GM12878 (cell line): ENCODE measurements at regions not wholly inside any gene's neighbourhood (a gene's known extent, or its start where the extent isn't known, plus 50 kb on each side); places are given as distances from the start of the nearest gene placed in this dataset.
"Not testable (repeated sequence)": the region's sequence is repeated elsewhere in the genome, so short reads cannot be mapped to it uniquely, and the experiment has no call there.

Experiments
- ATAC-seq: fragments of 200-7000 bp; cut with Tn5 transposase; 3 replicates; pipeline ENCODE4 v1.9.1; 2020; ENCODE audit warnings: mild to moderate bottlenecking, moderate library complexity
- BruUV-seq: library from RNA; stranded (reverse); fragments of 400-500 nt; replicated peaks from 2 replicates; lab custom pipeline; 2021; lab: Mats Ljungman, UMichigan
- CTCF ChIA-PET: fragments of 300-600 bp; sonication (Branson Sonifier 250); formaldehyde crosslinking; extraction: SDS; loops from one replicate; lab custom pipeline; 2021; ENCODE audit warnings: inconsistent platforms; lab: Yijun Ruan, JAX
- POLR2A ChIA-PET: fragments of 350-600 bp; formaldehyde crosslinking; extraction: SDS; loops from one replicate; lab custom pipeline; 2021; ENCODE audit warnings: inconsistent platforms; lab: Charles Lee
- RAD21 ChIA-PET: fragments of 300-600 bp; sonication (Branson Sonifier 250); formaldehyde crosslinking; loops from one replicate; lab custom pipeline; 2023; ENCODE audit warnings: antibody characterized with exemption; ENCODE audit not compliant: unreplicated experiment; lab: Charles Lee
- SMC1A ChIA-PET: fragments of 300-600 bp; sonication (Branson Sonifier 250); formaldehyde crosslinking; loops from one replicate; lab custom pipeline; 2023; ENCODE audit not compliant: unreplicated experiment, uncharacterized antibody; lab: Charles Lee
- DNase-seq: peaks from one replicate; pipeline ENCODE4 v3.0.0-alpha.2; 2011; ENCODE audit warnings: low read depth, low spot score
- FAIRE-seq: peaks from 3 replicates; lab custom pipeline; 2011; peaks lifted over from hg19 to GRCh38; lab: Jason Lieb, UNC
- H2AFZ ChIP-seq: 2 replicates; pipeline ENCODE4 v1.6.0; 2011; ENCODE audit warnings: low read depth, low read length, control low read depth; ENCODE audit not compliant: control insufficient read depth
- H3K27ac ChIP-seq: 2 replicates; pipeline ENCODE4 v1.5.1; 2011; ENCODE audit warnings: control low read depth; ENCODE audit not compliant: control insufficient read depth, insufficient read depth
- H3K27me3 ChIP-seq, 2 experiments: replicated peaks in 1 of 2; 2 replicates each; pipeline versions ENCODE4 v1.6.0 to v1.6.1; 2011; ENCODE audit warnings: low read length in 1 of 2; ENCODE audit not compliant: control insufficient read depth in 2 of 2, insufficient read depth in 2 of 2
- H3K36me3 ChIP-seq, 2 experiments: 2 replicates each; pipeline ENCODE4 v1.5.1; 2011; ENCODE audit warnings: low read length in 1 of 2; ENCODE audit not compliant: control insufficient read depth in 2 of 2, insufficient read depth in 2 of 2
- H3K4me1 ChIP-seq: 2 replicates; pipeline ENCODE4 v1.6.1; 2011; ENCODE audit warnings: mild to moderate bottlenecking, low read length, moderate library complexity, mixed read lengths; ENCODE audit not compliant: control insufficient read depth, insufficient read depth
- H3K4me2 ChIP-seq: 2 replicates; pipeline ENCODE4 v1.6.0; 2011; ENCODE audit warnings: control low read depth; ENCODE audit not compliant: control insufficient read depth, insufficient read depth
- H3K4me3 ChIP-seq: fragments of 200-600 bp; sonication (generic); 2 replicates; pipeline ENCODE4 v1.5.1; 2016
- H3K79me2 ChIP-seq: 2 replicates; pipeline ENCODE4 v1.6.0; 2011; ENCODE audit warnings: low read length; ENCODE audit not compliant: control insufficient read depth, insufficient read depth
- H3K9ac ChIP-seq: 2 replicates; pipeline ENCODE4 v1.8.0; 2011; ENCODE audit warnings: low read length, control low read depth, mixed read lengths; ENCODE audit not compliant: control insufficient read depth, insufficient read depth
- H3K9me3 ChIP-seq: replicated peaks from 3 replicates; pipeline ENCODE4 v1.5.1; 2011; ENCODE audit warnings: mild to moderate bottlenecking, low read length; ENCODE audit not compliant: control insufficient read depth, insufficient read depth
- H4K20me1 ChIP-seq: 2 replicates; pipeline ENCODE4 v1.6.0; 2011; ENCODE audit not compliant: control insufficient read depth, insufficient read depth
- ATF2 ChIP-seq: IDR thresholded peaks from 2 replicates; pipeline ENCODE4 v1.6.1; 2012; ENCODE audit warnings: low read length, inconsistent platforms
- DPF2 ChIP-seq: fragments of 450-650 bp; IDR thresholded peaks from 2 replicates; pipeline ENCODE4 v1.6.1; 2017; ENCODE audit warnings: mild to moderate bottlenecking
- IRF3 ChIP-seq: fragments of 450-650 bp; IDR thresholded peaks from 2 replicates; pipeline ENCODE4 v1.6.1; 2014; ENCODE audit warnings: mild to moderate bottlenecking
- NFXL1 ChIP-seq: fragments of 450-650 bp; IDR thresholded peaks from 2 replicates; pipeline ENCODE4 v1.6.1; 2017; ENCODE audit warnings: antibody characterized with exemption, mild to moderate bottlenecking, borderline replicate concordance
- PAX5 ChIP-seq: IDR thresholded peaks from 2 replicates; pipeline ENCODE4 v1.6.1; 2011; ENCODE audit warnings: low read depth, low read length, borderline replicate concordance
- POLR2AphosphoS2 ChIP-seq: IDR thresholded peaks from 2 replicates; pipeline ENCODE4 v1.6.1; 2011; ENCODE audit warnings: low read depth, mild to moderate bottlenecking, low read length, improper control_type of control experiment, moderate library complexity
- RFX5 ChIP-seq: IDR thresholded peaks from 2 replicates; pipeline ENCODE4 v1.6.1; 2011; ENCODE audit warnings: low read depth, low read length, improper control_type of control experiment
- SUZ12 ChIP-seq: fragments of 200-600 bp; sonication (generic); IDR thresholded peaks from one replicate; pipeline ENCODE4 v1.6.1; 2018; ENCODE audit warnings: antibody characterized with exemption, mild to moderate bottlenecking; ENCODE audit not compliant: unreplicated experiment
- TCF12 ChIP-seq: IDR thresholded peaks from 2 replicates; pipeline ENCODE4 v1.6.1; 2011; ENCODE audit warnings: low read depth, mild to moderate bottlenecking, low read length
- USF2 ChIP-seq: IDR thresholded peaks from 2 replicates; pipeline ENCODE4 v1.6.1; 2011; ENCODE audit warnings: low read depth, low read length, improper control_type of control experiment, borderline replicate concordance
- WGBS: methylation state at CpG from one replicate; pipeline ENCODE4 v1.1.6; 2016; ENCODE audit warnings: low lambda C conversion rate; ENCODE audit not compliant: insufficient replicate concordance, insufficient coverage; ENCODE audit errors: missing lambda C conversion rate; 5-methylcytosine and 5-hydroxymethylcytosine counted together
- in situ Hi-C: fragments of 300-500 bp; cut with MboI; formaldehyde crosslinking; loops from 9 replicates; pipeline ENCODE4 v1.14.3; 2018; ENCODE audit warnings: mixed read lengths
- intact Hi-C: fragments of 100-400 bp; cut with micrococcal nuclease; formaldehyde crosslinking; loops from one replicate; pipeline ENCODE4 v1.14.2; 2022; ENCODE audit not compliant: unreplicated experiment

GRCh38 chr6:149145800-149146199 lies 171.7 kb upstream of the TAB2 start:
- BruUV-seq, H3K27ac ChIP-seq, ATAC-seq, H3K4me3 ChIP-seq, FAIRE-seq, H3K9me3 ChIP-seq, in situ Hi-C loops, H3K27me3 ChIP-seq, H3K79me2 ChIP-seq, H3K9ac ChIP-seq, H3K36me3 ChIP-seq, H2AFZ ChIP-seq, H4K20me1 ChIP-seq, H3K4me2 ChIP-seq, DNase-seq: not testable (repeated sequence)
- ChIA-PET RAD21 (interaction anchor here (0.9 kb wide), 1 partner anchor 35 kb away, joined by 3 read pairs; no protein-coding TSS in a partner anchor), POLR2A (interaction anchor here (1.2 kb wide), 1 partner anchor 17 kb away, joined by 3 read pairs; no protein-coding TSS in a partner anchor), CTCF (interaction anchor here (0.6 kb wide), 1 partner anchor 400 kb away, joined by 3 read pairs; no protein-coding TSS in a partner anchor), SMC1A (interaction anchor here (0.7 to 1.4 kb wide), 4 partner anchors 22 to 100 kb away, joined by 3 read pairs; no protein-coding TSS in a partner anchor)
- H3K4me1 ChIP-seq, result peaks cover 12% of the 10 kb centered on the region
- intact Hi-C loops, result loop anchor here (5.0 kb wide), 1 partner anchor 67 kb away; no protein-coding TSS in a partner anchor

GRCh38 chr6:149147195-149147594 lies 170.3 kb upstream of the TAB2 start:
- ATAC-seq (no peak), DNase-seq (no peak), FAIRE-seq (no peak)
- BruUV-seq, result no TSS peak
- 29% methylated on average over 3 of the region's 3 CpGs for WGBS
- Histone ChIP-seq H3K36me3 (no peaks in the 10 kb centered on the region), H3K9me3 (peaks cover 3% of the 10 kb centered on the region; the same call in 2 of the 3 replicates), H4K20me1 (no peaks in the 10 kb centered on the region)
- in situ Hi-C loops, result no loop called here
- TF ChIP-seq SUZ12 (no peak), NFXL1 (no peak), RFX5 (no peak), PAX5 (no peak), ATF2 (no peak), IRF3 (no peak), TCF12 (no peak), POLR2AphosphoS2 (no peak), USF2 (no peak), DPF2 (no peak)
- TF ChIP-seq, all 136 proteins: peak for 0
- POLR2A ChIA-PET, result no interaction called here
- no peak overlapping the region for H2AFZ ChIP-seq
- peaks cover 4% of the 10 kb centered on the region for H3K4me1 ChIP-seq
- intact Hi-C loops, result loop anchor here (5.0 kb wide), 1 partner anchor 65 kb away; no protein-coding TSS in a partner anchor
- H3K27ac ChIP-seq, result no peak overlapping the region
- no peaks in the 10 kb centered on the region for H3K27me3 ChIP-seq
- H3K4me2 ChIP-seq, result no peak overlapping the region
- H3K9ac ChIP-seq, result no peak overlapping the region
- RAD21 ChIA-PET, result interaction anchor here (1.0 to 1.1 kb wide), 2 partner anchors 34 to 51 kb away, joined by 3 read pairs; no protein-coding TSS in a partner anchor
- no peaks in the 10 kb centered on the region for H3K79me2 ChIP-seq
- no peak overlapping the region for H3K4me3 ChIP-seq
- CTCF ChIA-PET, result interaction anchor here (1.0 kb wide), 1 partner anchor 19 kb away, joined by 4 read pairs; no protein-coding TSS in a partner anchor
- SMC1A ChIA-PET, result interaction anchor here (0.8 to 1.7 kb wide), 7 partner anchors 15 to 370 kb away, joined by 3 to 4 read pairs (median 4); no protein-coding TSS in a partner anchor
